Lung (tissue), 11 donors: ENCODE measurements at regions not wholly inside any gene's neighbourhood (a gene's known extent, or its start where the extent isn't known, plus 50 kb on each side); places are given as distances from the start of the nearest gene placed in this dataset.

Experiments
- ATAC-seq: fragments of 200-7000 bp; cut with Tn5 transposase; one replicate; pipeline ENCODE4 v1.9.1; 2020; ENCODE audit warnings: moderate number of reproducible peaks; ENCODE audit not compliant: insufficient read depth, low FRiP score
- DNase-seq, 3 donors: peaks; one replicate each; pipeline ENCODE4 v3.0.0-alpha.2; 2013 to 2017
- H3K27ac ChIP-seq, 2 donors: one replicate each; pipeline ENCODE4 v1.5.1; 2013; ENCODE audit warnings: mild to moderate bottlenecking in 2 of 2, moderate library complexity in 2 of 2, control low read depth in 1 of 2, inconsistent platforms in 1 of 2, low read depth in 1 of 2, low read length in 1 of 2
- H3K27me3 ChIP-seq, 3 donors: one replicate each; pipeline ENCODE4 v1.5.1; 2013; ENCODE audit warnings: low read length in 2 of 3; ENCODE audit not compliant: control insufficient read depth in 3 of 3, insufficient read depth in 3 of 3
- H3K36me3 ChIP-seq, 4 donors: one replicate each; pipeline ENCODE4 v1.5.1; 2013; ENCODE audit warnings: low read length in 4 of 4, mild to moderate bottlenecking in 1 of 4, moderate library complexity in 1 of 4; ENCODE audit not compliant: control insufficient read depth in 4 of 4, insufficient read depth in 4 of 4
- H3K4me1 ChIP-seq, 5 donors: one replicate each; pipeline ENCODE4 v1.5.1; 2013; ENCODE audit warnings: low read length in 5 of 5, mild to moderate bottlenecking in 2 of 5, moderate library complexity in 1 of 5; ENCODE audit not compliant: control insufficient read depth in 5 of 5, insufficient read depth in 5 of 5
- H3K4me3 ChIP-seq: one replicate; pipeline ENCODE4 v1.5.1; 2013; ENCODE audit warnings: mild to moderate bottlenecking, control low read depth, moderate library complexity
- H3K9ac ChIP-seq, 2 donors: one replicate each; pipeline ENCODE4 v1.5.1; 2013; ENCODE audit warnings: low read length in 2 of 2, control low read depth in 1 of 2; ENCODE audit not compliant: insufficient read depth in 1 of 2
- H3K9me3 ChIP-seq, 4 donors: one replicate each; pipeline ENCODE4 v1.5.1; 2013; ENCODE audit warnings: low read length in 3 of 4, mild to moderate bottlenecking in 1 of 4, moderate library complexity in 1 of 4; ENCODE audit not compliant: control insufficient read depth in 4 of 4, insufficient read depth in 3 of 4
- WGBS, 2 donors: extraction: QIAGEN DNeasy Blood & Tissue Kit; methylation state at CpG; one replicate each; pipeline ENCODE4 v1.1.7; 2013; 5-methylcytosine and 5-hydroxymethylcytosine counted together
- TF ChIP-seq, protein P1 (sequence below): IDR thresholded peaks from 2 replicates; pipeline ENCODE4 v1.5.1; 2012; ENCODE audit warnings: mild to moderate bottlenecking; ENCODE audit errors: control extremely low read depth, extremely low read depth
- donor health status: control.
- donor health status: control.
- donor health status: Bipolar disorder and iron deficiency.
- donor health status: healthy.
- donor health status: DM: yes; HTN: yes; CAD: no.

DNA sequence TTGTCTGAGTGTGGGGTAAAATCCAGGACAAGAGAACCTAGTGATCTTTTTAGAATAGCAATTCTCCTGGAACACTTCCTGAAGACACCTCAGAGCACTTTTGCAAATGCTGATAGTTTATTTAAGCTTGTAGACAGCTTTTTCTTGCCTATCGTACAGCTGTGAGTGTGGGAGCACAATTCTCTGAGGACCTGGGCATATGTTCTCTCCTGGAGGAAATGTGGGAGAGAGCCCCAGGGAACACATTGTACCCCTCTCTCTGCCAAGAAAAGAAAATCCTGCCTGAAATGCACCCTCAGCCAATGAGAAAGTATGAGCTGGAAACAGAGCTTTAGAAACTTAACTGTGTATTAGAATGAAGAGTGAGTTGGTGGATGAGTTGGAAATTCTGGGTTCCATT lies 308.3 kb upstream of the SEMA6D start:
- Histone ChIP-seq H3K4me3 (no peak overlapping the region), H3K9ac (no peak overlapping the region), H3K4me1 (peaks cover 0 to 22% (median 6%) of the 10 kb centered on the region in 5 donors), H3K27me3 (no peaks in the 10 kb centered on the region), H3K27ac (no peak overlapping the region), H3K9me3 (no peaks in the 10 kb centered on the region), H3K36me3 (no peaks in the 10 kb centered on the region)
- no peak for DNase-seq
- TF ChIP-seq, protein P1, sequence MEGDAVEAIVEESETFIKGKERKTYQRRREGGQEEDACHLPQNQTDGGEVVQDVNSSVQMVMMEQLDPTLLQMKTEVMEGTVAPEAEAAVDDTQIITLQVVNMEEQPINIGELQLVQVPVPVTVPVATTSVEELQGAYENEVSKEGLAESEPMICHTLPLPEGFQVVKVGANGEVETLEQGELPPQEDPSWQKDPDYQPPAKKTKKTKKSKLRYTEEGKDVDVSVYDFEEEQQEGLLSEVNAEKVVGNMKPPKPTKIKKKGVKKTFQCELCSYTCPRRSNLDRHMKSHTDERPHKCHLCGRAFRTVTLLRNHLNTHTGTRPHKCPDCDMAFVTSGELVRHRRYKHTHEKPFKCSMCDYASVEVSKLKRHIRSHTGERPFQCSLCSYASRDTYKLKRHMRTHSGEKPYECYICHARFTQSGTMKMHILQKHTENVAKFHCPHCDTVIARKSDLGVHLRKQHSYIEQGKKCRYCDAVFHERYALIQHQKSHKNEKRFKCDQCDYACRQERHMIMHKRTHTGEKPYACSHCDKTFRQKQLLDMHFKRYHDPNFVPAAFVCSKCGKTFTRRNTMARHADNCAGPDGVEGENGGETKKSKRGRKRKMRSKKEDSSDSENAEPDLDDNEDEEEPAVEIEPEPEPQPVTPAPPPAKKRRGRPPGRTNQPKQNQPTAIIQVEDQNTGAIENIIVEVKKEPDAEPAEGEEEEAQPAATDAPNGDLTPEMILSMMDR, result no peak
- 69 to 76% methylated on average over 1 of the region's 1 CpG for WGBS, 2 donors
- no peak for ATAC-seq

GRCh38 chr15:47409600-47409999 lies 307.7 kb upstream of the SEMA6D start:
- H3K4me1 ChIP-seq, result peaks cover 0 to 27% (median 6%) of the 10 kb centered on the region in 5 donors
- TF ChIP-seq, protein P1, result no peak
- H3K27ac ChIP-seq, result no peak overlapping the region
- WGBS, 2 donors, result 87 to 90% methylated on average over 2 of the region's 2 CpGs
- no peaks in the 10 kb centered on the region for H3K9me3 ChIP-seq
- ATAC-seq, result no peak
- H3K36me3 ChIP-seq, result no peaks in the 10 kb centered on the region
- DNase-seq, result no peak
- no peak overlapping the region for H3K4me3 ChIP-seq
- no peaks in the 10 kb centered on the region for H3K27me3 ChIP-seq
- H3K9ac ChIP-seq, result no peak overlapping the region

DNA sequence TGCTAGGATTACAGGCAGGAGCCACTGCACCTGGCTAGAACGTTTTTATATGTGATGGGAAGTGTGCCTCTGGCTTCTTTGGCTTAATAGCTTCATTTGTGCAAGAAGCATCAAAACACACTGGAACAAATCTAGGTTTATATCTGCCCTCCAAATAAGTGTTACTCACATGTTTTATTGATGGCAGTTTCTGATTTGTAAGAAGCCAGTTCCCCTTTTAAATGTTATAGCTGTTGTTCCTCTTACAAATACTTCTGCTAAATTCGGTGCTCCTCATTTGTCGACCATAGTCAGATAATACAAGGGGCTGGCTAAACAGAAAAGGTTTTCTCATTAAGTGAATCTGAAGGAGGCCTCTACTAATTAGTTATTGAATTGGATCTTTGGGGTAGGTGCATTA lies 307.1 kb upstream of the SEMA6D start:
- 17 to 37% methylated on average over 3 of the region's 3 CpGs for WGBS, 2 donors
- H3K27ac ChIP-seq, result no peak overlapping the region
- no peaks in the 10 kb centered on the region for H3K27me3 ChIP-seq
- peaks cover under 1 to 34% (median 9%) of the 10 kb centered on the region in 5 donors for H3K4me1 ChIP-seq
- no peak overlapping the region for H3K9ac ChIP-seq
- H3K9me3 ChIP-seq, result no peaks in the 10 kb centered on the region
- ATAC-seq (no peak), DNase-seq (no peak)
- TF ChIP-seq, protein P1, result no peak
- H3K36me3 ChIP-seq, result no peaks in the 10 kb centered on the region
- H3K4me3 ChIP-seq, result no peak overlapping the region

- TF ChIP-seq, protein P1, result no peak
- WGBS, 2 donors, result 82% methylated on average over 4 of the region's 4 CpGs
- Histone ChIP-seq H3K9me3 (no peaks in the 10 kb centered on the region), H3K27ac (no peak overlapping the region), H3K9ac (no peak overlapping the region), H3K36me3 (no peaks in the 10 kb centered on the region), H3K4me3 (no peak overlapping the region), H3K4me1 (peaks cover 1 to 41% (median 12%) of the 10 kb centered on the region in 5 donors), H3K27me3 (no peaks in the 10 kb centered on the region)
- peak in 2 of 3 donors; percentile 25 to 43 for DNase-seq
- ATAC-seq, result no peak
Observed at GRCh38 chr15:47411733-47412132, 305.6 kb upstream of the SEMA6D start.
